Hindlimb muscle (tissue), 1 donor: ENCODE measurements at regions not wholly inside any gene's neighbourhood (a gene's known extent, or its start where the extent isn't known, plus 50 kb on each side); places are given as distances from the start of the nearest gene placed in this dataset.
"Not testable (repeated sequence)": the region's sequence is repeated elsewhere in the genome, so short reads cannot be mapped to it uniquely, and the experiment has no call there.

ENCODE experiments used
- DNase-seq: peaks from one replicate; pipeline ENCODE4 v3.0.0-alpha.2; 2013

GRCh38 chrX:39047174-39047573 is 245.9 kb downstream of the MID1IP1 start:
- no peak for DNase-seq

DNA sequence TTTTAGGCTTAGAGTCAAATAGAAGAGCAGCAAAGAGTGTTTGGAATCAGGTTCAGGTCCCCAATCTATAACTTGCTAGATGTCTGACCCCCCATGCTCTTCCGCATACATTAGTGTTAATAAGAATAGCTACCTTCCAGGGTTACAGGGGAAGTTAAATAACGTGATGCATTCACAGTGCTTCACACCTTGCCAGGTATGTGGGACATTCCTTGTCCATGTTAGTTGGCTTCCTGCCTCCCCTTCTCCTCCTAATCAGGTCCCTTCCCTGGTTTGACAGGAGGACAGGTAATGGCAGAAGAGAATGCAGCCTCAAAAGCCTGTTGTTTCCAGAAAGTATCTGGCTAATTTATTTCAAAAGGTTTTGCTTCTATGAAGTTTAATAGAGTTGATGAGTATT is 248.7 kb downstream of the MID1IP1 start:
- DNase-seq = no peak

DNA sequence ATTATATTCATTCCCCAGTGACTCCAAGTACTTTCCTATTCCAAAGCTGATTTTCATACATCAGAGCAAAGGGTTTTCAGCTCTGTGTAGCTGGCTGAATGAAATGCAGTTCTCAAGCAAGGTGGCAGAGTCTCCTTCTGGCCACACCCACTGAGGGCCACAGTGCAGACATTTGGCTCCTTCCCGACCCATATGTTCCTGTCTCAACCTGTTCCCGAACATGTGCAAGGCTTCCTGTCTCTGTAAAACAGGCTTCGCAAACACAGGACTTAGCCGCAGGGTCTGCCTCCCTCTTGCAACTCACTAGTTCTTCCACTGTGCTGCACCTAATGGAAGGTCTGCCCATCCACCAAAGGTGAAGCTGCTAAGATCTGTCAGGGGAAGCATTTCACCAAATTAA is 249.2 kb downstream of the MID1IP1 start:
- DNase-seq = no peak

GRCh38 chrX:39052751-39053150 is 251.5 kb downstream of the MID1IP1 start:
- DNase-seq = no peak

- no peak for DNase-seq
Observed at GRCh38 chrX:39058724-39059123, 257.5 kb downstream of the MID1IP1 start.

- no peak for DNase-seq
Observed at GRCh38 chrX:39059866-39060265, 258.6 kb downstream of the MID1IP1 start.

- DNase-seq = no peak
Observed at GRCh38 chrX:39063037-39063436, 261.8 kb downstream of the MID1IP1 start.

DNA sequence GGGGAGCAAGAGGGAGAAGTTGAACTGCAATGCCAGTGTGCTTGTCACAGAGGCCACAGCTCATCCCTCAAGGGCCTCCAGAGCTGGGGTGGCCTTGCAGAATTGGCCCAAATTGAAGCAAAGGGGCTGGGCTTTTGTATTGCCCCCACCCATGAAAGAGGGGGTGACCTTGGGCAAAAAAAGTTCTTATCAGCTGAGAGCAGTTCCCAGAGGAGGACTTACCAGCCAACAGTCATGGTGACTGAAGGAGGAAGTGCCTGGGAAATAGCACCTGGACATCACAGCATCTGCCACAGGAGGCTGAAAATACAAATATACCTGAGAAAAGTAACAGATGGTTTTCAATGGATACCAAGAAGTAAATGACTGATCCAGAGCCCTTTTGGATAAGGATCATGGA is 262.4 kb downstream of the MID1IP1 start:
- no peak for DNase-seq

DNA sequence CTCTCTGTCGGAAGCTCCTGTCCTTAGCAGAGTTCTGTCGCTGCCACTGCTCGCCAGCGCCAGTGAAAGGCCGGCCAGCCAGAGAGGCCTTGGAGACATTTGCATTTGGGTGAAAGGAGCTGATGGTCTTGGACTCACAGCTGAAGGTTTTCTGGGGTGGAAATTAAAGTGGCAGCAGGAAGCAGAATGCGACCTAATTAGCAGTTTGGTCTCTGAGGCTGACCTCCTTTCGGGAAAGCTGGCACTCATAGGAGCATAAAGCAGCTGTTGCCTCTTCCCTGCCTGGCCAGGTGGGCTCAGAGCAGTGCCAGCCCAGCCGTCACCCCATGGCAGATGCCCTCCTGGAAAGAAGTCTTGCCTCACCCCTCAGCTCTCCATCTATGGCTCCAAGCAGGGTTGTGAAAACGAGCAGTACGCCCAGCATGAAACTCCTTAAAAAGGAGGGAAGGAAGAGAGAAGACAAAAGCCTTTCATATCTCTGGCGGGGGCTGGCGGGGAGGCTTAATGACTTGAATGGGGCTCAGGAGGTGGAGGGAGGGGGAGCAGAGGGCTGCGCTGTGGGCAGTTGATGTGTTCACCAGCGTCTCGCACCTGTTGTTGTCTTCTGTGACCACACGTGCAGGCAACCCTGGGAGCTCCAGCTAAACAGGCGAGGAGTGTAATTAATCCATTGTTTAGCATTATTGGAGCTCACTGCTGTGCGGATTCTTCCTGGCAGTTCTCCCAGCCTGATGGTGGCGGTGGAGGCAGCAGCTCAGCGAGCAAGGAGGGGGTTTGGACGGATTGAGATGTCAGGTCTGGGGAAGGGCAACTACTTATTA is 264.0 kb downstream of the MID1IP1 start:
- peak; percentile 35 for DNase-seq

- no peak for DNase-seq
Observed at GRCh38 chrX:39067866-39068265, 266.6 kb downstream of the MID1IP1 start.

DNA sequence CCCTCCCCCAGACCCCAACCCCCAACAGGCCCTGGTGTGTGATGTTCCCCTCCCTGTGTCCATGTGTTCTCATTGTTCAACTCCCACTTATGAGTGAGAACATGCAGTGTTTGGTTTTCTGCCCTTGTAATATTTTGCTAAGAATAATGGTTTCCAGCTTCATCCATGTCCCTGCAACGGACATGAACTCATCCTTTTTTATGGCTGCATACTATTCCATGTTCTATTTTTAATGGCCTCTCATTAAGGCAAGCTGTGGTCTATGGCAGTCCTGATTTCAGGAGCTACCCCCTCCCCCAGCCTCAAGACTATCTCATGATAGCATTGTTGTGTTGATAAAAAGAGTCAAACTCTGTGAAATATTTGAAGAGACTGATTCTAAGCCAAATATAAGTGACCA is 267.4 kb downstream of the MID1IP1 start:
- DNase-seq = not testable (repeated sequence)

GRCh38 chrX:39070009-39070408 is 268.8 kb downstream of the MID1IP1 start:
- no peak for DNase-seq

GRCh38 chrX:39073131-39073530 is 271.9 kb downstream of the MID1IP1 start:
- DNase-seq = no peak

DNA sequence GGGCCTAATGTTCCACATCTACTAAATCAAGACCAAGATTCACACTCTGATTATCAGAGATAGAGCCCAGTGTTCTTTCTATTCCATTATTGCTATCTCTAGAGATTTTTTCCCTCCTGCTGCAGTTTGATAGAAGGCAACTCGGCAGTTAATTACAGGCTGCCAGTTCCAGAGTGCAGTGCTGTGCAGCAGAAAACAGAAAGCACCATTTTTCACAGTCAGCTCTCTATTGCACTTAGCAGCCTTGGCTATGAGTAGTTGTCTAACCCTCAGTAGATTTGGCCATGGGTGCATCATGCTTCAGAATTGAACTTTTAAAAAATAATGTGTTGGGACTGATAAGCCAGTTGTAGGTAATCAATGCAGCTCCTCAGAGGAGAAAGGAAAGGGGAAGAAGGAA is 295.3 kb downstream of the MID1IP1 start:
- no peak for DNase-seq

GRCh38 chrX:39104745-39105144 is 303.5 kb downstream of the MID1IP1 start:
- DNase-seq = no peak

DNA sequence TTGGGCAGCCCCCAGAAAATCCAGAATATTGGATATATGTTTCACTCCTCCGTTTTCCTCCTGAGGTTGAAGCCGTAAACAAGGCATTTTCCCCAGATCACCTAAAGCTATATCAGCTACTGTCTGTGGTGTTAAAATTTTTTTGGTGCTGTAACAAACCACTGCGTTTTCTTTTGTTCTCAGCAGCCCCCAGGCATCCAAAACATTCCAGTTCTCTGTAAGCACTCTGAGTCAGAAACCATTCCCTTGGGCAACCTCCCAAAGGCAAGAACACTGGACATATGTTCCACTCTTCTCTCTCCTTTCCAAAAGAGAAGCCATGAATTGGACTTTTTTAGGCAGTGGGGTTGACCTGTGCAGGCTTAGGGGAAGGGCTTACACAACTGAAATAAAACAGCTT is 310.9 kb downstream of the MID1IP1 start:
- no peak for DNase-seq

- no peak for DNase-seq
Observed at GRCh38 chrX:39115166-39115565, 313.9 kb downstream of the MID1IP1 start.

DNA sequence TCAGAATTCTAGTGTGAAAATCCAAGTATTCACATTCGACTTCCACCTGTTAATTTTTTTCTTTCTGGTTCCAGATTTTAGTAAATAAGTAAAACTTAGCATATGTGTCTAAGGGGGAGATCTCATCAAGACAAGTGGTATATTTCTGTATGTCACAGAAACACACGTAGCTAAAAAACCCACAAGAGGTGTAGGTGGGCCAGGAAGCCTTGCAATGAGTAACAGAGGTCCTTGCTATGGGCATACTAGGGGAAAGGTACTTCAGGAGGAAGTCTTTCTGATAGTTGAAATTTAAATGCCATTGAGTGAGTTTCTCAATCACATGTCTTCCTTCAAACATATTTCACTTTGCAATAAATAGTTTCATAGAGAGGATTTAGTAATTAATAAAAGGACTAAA is 315.8 kb downstream of the MID1IP1 start:
- DNase-seq = no peak

GRCh38 chrX:39121903-39122302 is 320.6 kb downstream of the MID1IP1 start:
- no peak for DNase-seq

- no peak for DNase-seq
Observed at GRCh38 chrX:39125834-39126233, 324.6 kb downstream of the MID1IP1 start.

GRCh38 chrX:39133971-39134370 is 332.7 kb downstream of the MID1IP1 start:
- no peak for DNase-seq

DNA sequence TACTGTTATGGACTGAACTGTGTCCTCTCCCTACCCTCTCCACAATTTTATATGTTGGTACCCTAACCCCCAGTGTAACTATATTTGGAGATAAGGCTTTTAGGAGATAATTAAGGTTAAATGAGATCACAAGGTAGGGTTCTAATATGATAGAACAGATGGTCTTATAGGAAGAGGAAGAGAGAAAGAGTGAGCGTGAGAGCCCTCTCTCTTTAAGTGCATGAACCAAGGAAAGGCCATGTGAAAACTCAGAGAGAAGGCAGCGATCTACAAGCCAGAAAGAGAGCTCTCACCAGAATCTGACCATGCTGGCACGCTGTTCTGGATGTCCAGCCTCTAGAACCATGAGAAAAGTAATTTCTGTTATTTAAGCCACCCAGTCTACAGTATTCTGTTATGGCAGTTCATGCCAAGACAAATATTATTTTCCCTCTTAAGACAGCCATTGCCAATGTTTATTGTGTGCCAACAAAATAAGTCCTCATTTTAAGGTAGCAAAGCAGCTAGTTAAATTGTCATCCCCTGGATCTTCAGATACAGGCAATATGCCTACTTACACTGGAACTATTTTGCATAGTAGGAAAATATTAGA is 336.2 kb downstream of the MID1IP1 start:
- no peak for DNase-seq

DNA sequence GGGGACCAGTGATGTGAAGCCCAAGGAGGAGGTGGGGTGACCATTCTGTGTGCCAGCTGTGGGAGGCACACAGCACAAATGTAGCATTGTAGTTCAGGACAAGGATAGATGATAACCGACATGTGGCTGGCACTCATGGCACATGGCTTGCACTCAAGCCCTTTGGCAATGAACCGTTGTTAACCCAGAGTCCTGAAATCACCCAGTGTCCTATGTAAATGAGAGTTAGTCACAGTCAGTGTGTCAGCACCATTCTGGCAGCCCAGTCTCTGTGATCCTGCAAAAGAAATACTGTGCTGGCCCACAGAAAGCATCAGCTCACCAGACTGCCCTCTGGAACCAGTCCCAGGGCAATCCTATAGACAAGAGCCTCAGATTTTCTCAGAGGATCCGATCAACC is 339.3 kb downstream of the MID1IP1 start:
- no peak for DNase-seq

GRCh38 chrX:39144323-39144722 is 343.1 kb downstream of the MID1IP1 start:
- no peak for DNase-seq

DNA sequence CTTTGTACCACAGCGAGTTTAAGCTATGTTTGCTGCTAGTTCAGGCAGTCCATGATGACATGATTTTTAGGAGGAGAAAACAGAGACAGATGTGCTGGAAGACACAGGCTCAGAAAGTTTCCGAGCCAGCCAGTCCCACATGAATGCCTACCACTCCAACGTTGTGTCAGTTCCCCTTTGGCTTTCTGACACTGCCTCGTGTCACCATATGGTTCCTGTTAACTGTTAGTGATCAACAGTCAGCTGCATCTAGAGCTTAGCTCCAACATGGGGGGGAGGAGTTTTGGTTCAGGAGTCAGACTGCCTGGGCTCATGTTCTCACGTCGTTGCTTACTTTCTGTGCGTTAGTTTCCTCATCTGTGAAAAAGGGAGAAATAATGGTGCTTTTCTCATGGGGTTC is 343.7 kb downstream of the MID1IP1 start:
- peak; percentile 10 for DNase-seq
